Mesenchymal stem cell (in vitro differentiated cells and primary cell): ENCODE measurements at regions not wholly inside any gene's neighbourhood (a gene's known extent, or its start where the extent isn't known, plus 50 kb on each side); places are given as distances from the start of the nearest gene placed in this dataset.

Experiments
- DNase-seq: peaks from one replicate; pipeline ENCODE4 v3.0.0-alpha.2; 2013
- H2AFZ ChIP-seq: one replicate; pipeline ENCODE4 v1.6.1; 2013; ENCODE audit warnings: low read depth, mild to moderate bottlenecking, control low read depth, inconsistent platforms, low read length, moderate library complexity
- H2AK5ac ChIP-seq: 2 replicates; pipeline ENCODE4 v1.6.1; 2013; ENCODE audit warnings: low read length, moderate library complexity, mild to moderate bottlenecking, inconsistent platforms; ENCODE audit not compliant: severe bottlenecking
- H2BK120ac ChIP-seq: one replicate; pipeline ENCODE4 v1.6.1; 2013; ENCODE audit warnings: low read depth, mild to moderate bottlenecking, inconsistent platforms, low read length, moderate library complexity
- H2BK12ac ChIP-seq, 2 experiments: one replicate each; pipeline ENCODE4 v1.6.1; 2013; ENCODE audit warnings: inconsistent platforms in 2 of 2, low read length in 2 of 2, mild to moderate bottlenecking in 2 of 2, moderate library complexity in 2 of 2, control low read depth in 1 of 2
- H2BK15ac ChIP-seq: one replicate; pipeline ENCODE4 v1.6.1; 2013; ENCODE audit warnings: mild to moderate bottlenecking, low read depth, inconsistent platforms; ENCODE audit not compliant: poor library complexity, severe bottlenecking
- H2BK5ac ChIP-seq: 2 replicates; pipeline ENCODE4 v1.6.1; 2013; ENCODE audit warnings: low read depth, mild to moderate bottlenecking, low read length, control low read depth, inconsistent platforms; ENCODE audit not compliant: poor library complexity, severe bottlenecking
- H3K14ac ChIP-seq, 2 experiments: one replicate each; pipeline ENCODE4 v1.6.1; 2013; ENCODE audit warnings: inconsistent platforms in 2 of 2, low read length in 2 of 2, control low read depth in 1 of 2, mild to moderate bottlenecking in 1 of 2, moderate library complexity in 1 of 2
- H3K18ac ChIP-seq, 2 experiments: one replicate each; pipeline ENCODE4 v1.6.1; 2013; ENCODE audit warnings: inconsistent platforms in 2 of 2, low read length in 2 of 2, control low read depth in 1 of 2, low read depth in 1 of 2, mild to moderate bottlenecking in 1 of 2
- H3K23ac ChIP-seq, 2 experiments: one replicate each; pipeline ENCODE4 v1.6.1; 2013; ENCODE audit warnings: inconsistent platforms in 2 of 2, low read length in 2 of 2, mild to moderate bottlenecking in 2 of 2, moderate library complexity in 2 of 2, control low read depth in 1 of 2
- H3K27ac ChIP-seq: 2 replicates; pipeline ENCODE4 v1.5.1; 2013; ENCODE audit warnings: mild to moderate bottlenecking, moderate library complexity, low read length, control low read depth, inconsistent platforms; ENCODE audit not compliant: poor library complexity, severe bottlenecking
- H3K27me3 ChIP-seq, 2 experiments: 2 replicates each; pipeline versions ENCODE4 v1.6.1 to v1.7.0; 2013; ENCODE audit warnings: low read length in 2 of 2, mild to moderate bottlenecking in 2 of 2, moderate library complexity in 2 of 2, control low read depth in 1 of 2, inconsistent platforms in 1 of 2; ENCODE audit not compliant: control insufficient read depth in 1 of 2, insufficient read depth in 1 of 2
- H3K36me3 ChIP-seq, 2 experiments: 2 replicates each; pipeline versions ENCODE4 v1.6.1 to v1.7.0; 2013; ENCODE audit warnings: low read length in 2 of 2, control low read depth in 1 of 2, inconsistent platforms in 1 of 2, low read depth in 1 of 2, mild to moderate bottlenecking in 1 of 2; ENCODE audit not compliant: insufficient read depth in 2 of 2, control insufficient read depth in 1 of 2
- H3K4ac ChIP-seq, 2 experiments: one replicate each; pipeline ENCODE4 v1.6.1; 2013; ENCODE audit warnings: inconsistent platforms in 2 of 2, low read length in 2 of 2, mild to moderate bottlenecking in 2 of 2, moderate library complexity in 2 of 2, control low read depth in 1 of 2, low read depth in 1 of 2
- H3K4me1 ChIP-seq: 2 replicates; pipeline ENCODE4 v1.6.1; 2013; ENCODE audit warnings: low read depth, low read length, control low read depth; ENCODE audit not compliant: control insufficient read depth, insufficient read depth
- H3K4me2 ChIP-seq: 2 replicates; pipeline ENCODE4 v1.6.1; 2013; ENCODE audit warnings: low read length, mild to moderate bottlenecking, inconsistent platforms; ENCODE audit not compliant: poor library complexity, severe bottlenecking
- H3K4me3 ChIP-seq, 2 experiments: 2 replicates each; pipeline versions ENCODE4 v1.5.1 to v1.7.0; 2013; ENCODE audit warnings: low read length in 2 of 2, mild to moderate bottlenecking in 2 of 2, control low read depth in 1 of 2, low read depth in 1 of 2; ENCODE audit not compliant: insufficient read depth in 1 of 2
- H3K79me1 ChIP-seq: replicated peaks from 2 replicates; pipeline ENCODE4 v1.6.1; 2013; ENCODE audit warnings: mild to moderate bottlenecking, control low read depth, low read length, inconsistent platforms; ENCODE audit not compliant: poor library complexity, severe bottlenecking
- H3K9ac ChIP-seq: 2 replicates; pipeline ENCODE4 v1.7.0; 2013; ENCODE audit warnings: mild to moderate bottlenecking, low read length, moderate library complexity
- H3K9me3 ChIP-seq: 2 replicates; pipeline ENCODE4 v1.7.0; 2013; ENCODE audit warnings: mild to moderate bottlenecking, low read length; ENCODE audit not compliant: control insufficient read depth
- H4K8ac ChIP-seq: one replicate; pipeline ENCODE4 v1.6.1; 2013; ENCODE audit warnings: inconsistent platforms, mild to moderate bottlenecking, low read length, moderate library complexity
- H4K91ac ChIP-seq: one replicate; pipeline ENCODE4 v1.6.1; 2013; ENCODE audit warnings: mild to moderate bottlenecking, low read length, inconsistent platforms
- WGBS: methylation state at CpG from one replicate; pipeline ENCODE4 v1.1.7; 2013; ENCODE audit warnings: mixed read lengths; 5-methylcytosine and 5-hydroxymethylcytosine counted together

GRCh38 chr1:69058454-69058853 lies 509.3 kb upstream of the LRRC7 start:
- Histone ChIP-seq H2AFZ (no peak overlapping the region), H3K9ac (no peak overlapping the region), H2BK5ac (no peak overlapping the region), H3K36me3 (no peaks in the 10 kb centered on the region), H2AK5ac (no peak overlapping the region), H3K4me2 (no peak overlapping the region), H3K79me1 (no peaks in the 10 kb centered on the region), H3K4ac (no peak overlapping the region), H3K4me3 (no peak overlapping the region), H3K27me3 (no peaks in the 10 kb centered on the region), H4K91ac (no peak overlapping the region), H3K14ac (no peak overlapping the region), H4K8ac (no peak overlapping the region), H3K4me1 (no peaks in the 10 kb centered on the region), H2BK12ac (no peak overlapping the region), H3K27ac (no peak overlapping the region), H3K9me3 (no peaks in the 10 kb centered on the region), H3K18ac (no peak overlapping the region), H3K23ac (no peak overlapping the region), H2BK120ac (no peak overlapping the region), H2BK15ac (no peak overlapping the region)
- no peak for DNase-seq
- no CpG with 5 or more reads among the region's 3 CpGs for WGBS

DNA sequence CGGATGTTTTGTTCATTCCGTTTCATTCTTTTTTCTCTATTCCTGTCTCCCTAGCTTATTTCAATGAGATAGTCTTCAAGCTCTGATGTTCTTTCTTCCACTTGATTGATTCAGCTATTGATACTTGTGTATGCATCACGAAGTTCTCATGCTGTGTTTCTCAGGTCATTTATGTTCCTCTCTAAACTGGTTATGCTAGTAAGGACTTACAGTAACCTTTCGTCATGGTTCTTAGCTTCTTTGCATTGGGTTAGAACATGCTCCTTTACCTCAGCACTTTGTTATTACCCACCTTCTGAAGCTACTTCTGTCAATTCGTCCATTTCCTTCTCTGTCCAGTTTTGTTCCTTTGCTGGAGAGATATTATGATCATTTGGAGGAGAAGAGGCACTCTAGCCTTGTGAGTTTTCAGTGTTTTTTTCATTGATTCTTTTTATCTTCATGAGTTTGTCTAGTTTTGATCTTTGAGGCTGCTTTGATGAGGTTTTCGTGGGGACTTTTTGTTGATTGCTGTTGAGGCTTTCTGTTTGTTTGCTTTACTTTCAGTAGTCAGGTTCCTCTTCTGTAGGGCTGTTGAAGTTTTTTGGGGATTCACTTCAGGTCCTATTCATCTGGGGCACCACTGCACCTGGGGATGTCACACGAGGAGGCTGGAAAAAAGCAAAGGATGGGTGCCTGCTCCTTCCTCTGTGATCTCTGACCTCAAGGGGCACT lies 496.9 kb upstream of the LRRC7 start:
- H2BK120ac ChIP-seq = no peak overlapping the region
- H3K9ac ChIP-seq = no peak overlapping the region
- H2AK5ac ChIP-seq = no peak overlapping the region
- no peak overlapping the region for H2BK12ac ChIP-seq
- no peak overlapping the region for H3K23ac ChIP-seq
- no peak overlapping the region for H3K4me2 ChIP-seq
- peaks cover 18% of the 10 kb centered on the region for H3K9me3 ChIP-seq
- no peak overlapping the region for H3K14ac ChIP-seq
- no peaks in the 10 kb centered on the region for H3K79me1 ChIP-seq
- no peak overlapping the region for H2BK15ac ChIP-seq
- no peak overlapping the region for H3K4ac ChIP-seq
- no peak for DNase-seq
- 87% methylated on average over 7 of the region's 7 CpGs for WGBS
- H3K4me1 ChIP-seq = no peaks in the 10 kb centered on the region
- H2BK5ac ChIP-seq = no peak overlapping the region
- no peak overlapping the region for H3K4me3 ChIP-seq
- no peak overlapping the region for H3K27ac ChIP-seq
- H3K18ac ChIP-seq = no peak overlapping the region
- no peaks in the 10 kb centered on the region for H3K36me3 ChIP-seq
- H3K27me3 ChIP-seq = no peaks in the 10 kb centered on the region
- no peak overlapping the region for H4K91ac ChIP-seq
- H2AFZ ChIP-seq = no peak overlapping the region
- no peak overlapping the region for H4K8ac ChIP-seq

GRCh38 chr1:69073176-69073575 lies 494.5 kb upstream of the LRRC7 start:
- Histone ChIP-seq H3K4me2 (no peak overlapping the region), H3K4ac (no peak overlapping the region), H2BK5ac (no peak overlapping the region), H2BK12ac (no peak overlapping the region), H3K23ac (no peak overlapping the region), H2AK5ac (no peak overlapping the region), H2AFZ (no peak overlapping the region), H3K27me3 (no peaks in the 10 kb centered on the region), H4K91ac (no peak overlapping the region), H3K9ac (no peak overlapping the region), H3K4me3 (no peak overlapping the region), H3K18ac (no peak overlapping the region), H3K14ac (no peak overlapping the region), H3K9me3 (peaks cover 18% of the 10 kb centered on the region), H3K4me1 (no peaks in the 10 kb centered on the region), H3K27ac (no peak overlapping the region), H2BK120ac (no peak overlapping the region), H4K8ac (no peak overlapping the region), H2BK15ac (no peak overlapping the region), H3K79me1 (no peaks in the 10 kb centered on the region), H3K36me3 (no peaks in the 10 kb centered on the region)
- no peak for DNase-seq
- 76% methylated on average over 2 of the region's 2 CpGs for WGBS

DNA sequence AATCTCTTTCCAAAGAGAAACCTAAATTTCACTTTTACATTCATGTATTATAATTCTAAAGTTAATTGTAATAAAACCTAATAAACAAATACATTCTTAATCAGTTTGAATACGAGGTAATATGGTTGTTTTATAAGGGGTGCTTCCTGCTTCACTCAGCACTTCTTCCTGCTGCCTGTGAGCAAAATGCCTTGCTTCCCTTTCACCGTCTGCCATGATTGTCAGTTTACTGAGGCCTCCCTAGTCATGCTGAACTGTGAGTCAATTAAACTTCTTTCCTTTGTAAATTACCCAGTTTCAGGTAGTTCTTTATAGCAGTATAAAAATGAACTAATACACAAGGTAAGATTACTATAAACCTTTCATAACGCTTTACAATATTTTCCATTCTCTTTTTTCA lies 491.1 kb upstream of the LRRC7 start:
- 52% methylated on average over 1 of the region's 3 CpGs for WGBS
- H3K79me1 ChIP-seq = no peaks in the 10 kb centered on the region
- H4K91ac ChIP-seq = no peak overlapping the region
- no peak overlapping the region for H2BK15ac ChIP-seq
- no peak overlapping the region for H3K4me3 ChIP-seq
- no peak overlapping the region for H2BK120ac ChIP-seq
- H4K8ac ChIP-seq = no peak overlapping the region
- H3K9ac ChIP-seq = no peak overlapping the region
- no peaks in the 10 kb centered on the region for H3K36me3 ChIP-seq
- H2AFZ ChIP-seq = no peak overlapping the region
- no peak overlapping the region for H2AK5ac ChIP-seq
- H3K4me1 ChIP-seq = no peaks in the 10 kb centered on the region
- H3K23ac ChIP-seq = no peak overlapping the region
- H2BK12ac ChIP-seq = no peak overlapping the region
- no peak overlapping the region for H3K4me2 ChIP-seq
- H3K9me3 ChIP-seq = peaks cover 2% of the 10 kb centered on the region
- no peak for DNase-seq
- H3K27me3 ChIP-seq = no peaks in the 10 kb centered on the region
- no peak overlapping the region for H3K27ac ChIP-seq
- no peak overlapping the region for H2BK5ac ChIP-seq
- H3K4ac ChIP-seq = no peak overlapping the region
- H3K18ac ChIP-seq = no peak overlapping the region
- H3K14ac ChIP-seq = no peak overlapping the region
